ENCODE measurements at regions not wholly inside any gene's neighbourhood (a gene's known extent, or its start where the extent isn't known, plus 50 kb on each side); places are given as distances from the start of the nearest gene placed in this dataset.

GRCh38 chr21:16755061-16755460 is 757.8 kb upstream of the CXADR start:
- TF ChIP-seq POLR2A (IDR thresholded peaks at IDR 0.05) (no peak), CTCF (IDR thresholded peaks at IDR 0.05) (no peak)
